ACHN (cell line): ENCODE measurements at regions not wholly inside any gene's neighbourhood (a gene's known extent, or its start where the extent isn't known, plus 50 kb on each side); places are given as distances from the start of the nearest gene placed in this dataset.
"Not testable (repeated sequence)": the region's sequence is repeated elsewhere in the genome, so short reads cannot be mapped to it uniquely, and the experiment has no call there.

Experiments
- DNase-seq: peaks from one replicate; pipeline ENCODE4 v3.0.0-alpha.2; 2015
- in situ Hi-C: cut with HindIII; loops from 2 replicates; pipeline ENCODE4 v1.10.0; 2017; ENCODE audit warnings: low sequenced_read_pairs, low pct_ligation_motif_present, low pct_unique_long_range_greater_than_20kb

GRCh38 chr14:43479596-43480195 lies 1027.4 kb downstream of the FSCB start:
- in situ Hi-C loops, result no loop called here
- DNase-seq, result no peak

GRCh38 chr14:43476822-43477221 lies 1030.3 kb downstream of the FSCB start:
- no peak for DNase-seq
- in situ Hi-C loops, result no loop called here

GRCh38 chr14:43475757-43476156 lies 1031.3 kb downstream of the FSCB start:
- no peak for DNase-seq
- in situ Hi-C loops, result no loop called here

GRCh38 chr14:43471595-43471994 lies 1035.5 kb downstream of the FSCB start:
- DNase-seq, result no peak
- in situ Hi-C loops, result no loop called here

GRCh38 chr14:43464968-43465367 lies 1042.1 kb downstream of the FSCB start:
- no peak for DNase-seq
- in situ Hi-C loops, result no loop called here

GRCh38 chr14:43449291-43449690 lies 1057.8 kb downstream of the FSCB start:
- in situ Hi-C loops, result no loop called here

GRCh38 chr14:43438056-43438455 lies 1069.0 kb downstream of the FSCB start:
- in situ Hi-C loops, result no loop called here
- DNase-seq, result no peak

More at GRCh38 chr14:43449291-43449690, 1057.8 kb downstream of the FSCB start:
- DNase-seq, result no peak

- in situ Hi-C loops, result no loop called here
- DNase-seq, result no peak
Observed at GRCh38 chr14:43418324-43418723, 1088.8 kb downstream of the FSCB start.

- DNase-seq, result no peak
- in situ Hi-C loops, result no loop called here
Observed at GRCh38 chr14:43413084-43413483, 1094.0 kb downstream of the FSCB start.

GRCh38 chr14:43411841-43412240 lies 1095.2 kb downstream of the FSCB start:
- in situ Hi-C loops, result no loop called here

GRCh38 chr14:43410631-43411030 lies 1096.5 kb downstream of the FSCB start:
- DNase-seq, result no peak
- in situ Hi-C loops, result no loop called here

More at GRCh38 chr14:43411841-43412240, 1095.2 kb downstream of the FSCB start:
- no peak for DNase-seq

GRCh38 chr14:43408472-43408871 lies 1098.6 kb downstream of the FSCB start:
- in situ Hi-C loops, result no loop called here

GRCh38 chr14:43407706-43408105 lies 1099.4 kb downstream of the FSCB start:
- DNase-seq, result no peak
- in situ Hi-C loops, result no loop called here

More at GRCh38 chr14:43408472-43408871, 1098.6 kb downstream of the FSCB start:
- no peak for DNase-seq

- in situ Hi-C loops, result no loop called here
- no peak for DNase-seq
Observed at GRCh38 chr14:43406931-43407330, 1100.2 kb downstream of the FSCB start.

- in situ Hi-C loops, result no loop called here
- no peak for DNase-seq
Observed at GRCh38 chr14:43399289-43399688, 1107.8 kb downstream of the FSCB start.

GRCh38 chr14:43370565-43370896 lies 1136.6 kb downstream of the FSCB start:
- in situ Hi-C loops, result not testable (repeated sequence)

GRCh38 chr14:43369710-43370564 lies 1137.1 kb downstream of the FSCB start:
- no peak for DNase-seq
- in situ Hi-C loops, result no loop called here

More at GRCh38 chr14:43370565-43370896, 1136.6 kb downstream of the FSCB start:
- DNase-seq, result not testable (repeated sequence)

- in situ Hi-C loops, result no loop called here
- no peak for DNase-seq
Observed at GRCh38 chr14:43362586-43362985, 1144.5 kb downstream of the FSCB start.

- in situ Hi-C loops, result no loop called here
- DNase-seq, result no peak
Observed at GRCh38 chr14:43361751-43362150, 1145.3 kb downstream of the FSCB start.

- DNase-seq, result no peak
- in situ Hi-C loops, result no loop called here
Observed at GRCh38 chr14:43360239-43360638, 1146.8 kb downstream of the FSCB start.
